NB4 (cell line): ENCODE measurements at regions not wholly inside any gene's neighbourhood (a gene's known extent, or its start where the extent isn't known, plus 50 kb on each side); places are given as distances from the start of the nearest gene placed in this dataset.

Source experiments
- MYC ChIP-seq: IDR thresholded peaks from 2 replicates; pipeline ENCODE4 v1.6.1; 2011; ENCODE audit warnings: low read depth, low read length
- POLR2A ChIP-seq: IDR thresholded peaks from 2 replicates; pipeline ENCODE4 v1.6.1; 2011; ENCODE audit warnings: mild to moderate bottlenecking; ENCODE audit not compliant: insufficient read length; ENCODE audit errors: extremely low read depth
- TF ChIP-seq, protein P1 (sequence below): IDR thresholded peaks from one replicate; pipeline ENCODE4 v1.5.1; 2012; ENCODE audit warnings: low read depth, low read length
- TF ChIP-seq, protein P2 (sequence below): IDR thresholded peaks from 2 replicates; pipeline ENCODE4 v1.6.1; 2011; ENCODE audit warnings: low read depth, low read length

- TF ChIP-seq, protein P1, sequence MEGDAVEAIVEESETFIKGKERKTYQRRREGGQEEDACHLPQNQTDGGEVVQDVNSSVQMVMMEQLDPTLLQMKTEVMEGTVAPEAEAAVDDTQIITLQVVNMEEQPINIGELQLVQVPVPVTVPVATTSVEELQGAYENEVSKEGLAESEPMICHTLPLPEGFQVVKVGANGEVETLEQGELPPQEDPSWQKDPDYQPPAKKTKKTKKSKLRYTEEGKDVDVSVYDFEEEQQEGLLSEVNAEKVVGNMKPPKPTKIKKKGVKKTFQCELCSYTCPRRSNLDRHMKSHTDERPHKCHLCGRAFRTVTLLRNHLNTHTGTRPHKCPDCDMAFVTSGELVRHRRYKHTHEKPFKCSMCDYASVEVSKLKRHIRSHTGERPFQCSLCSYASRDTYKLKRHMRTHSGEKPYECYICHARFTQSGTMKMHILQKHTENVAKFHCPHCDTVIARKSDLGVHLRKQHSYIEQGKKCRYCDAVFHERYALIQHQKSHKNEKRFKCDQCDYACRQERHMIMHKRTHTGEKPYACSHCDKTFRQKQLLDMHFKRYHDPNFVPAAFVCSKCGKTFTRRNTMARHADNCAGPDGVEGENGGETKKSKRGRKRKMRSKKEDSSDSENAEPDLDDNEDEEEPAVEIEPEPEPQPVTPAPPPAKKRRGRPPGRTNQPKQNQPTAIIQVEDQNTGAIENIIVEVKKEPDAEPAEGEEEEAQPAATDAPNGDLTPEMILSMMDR: no peak
- no peak for TF ChIP-seq POLR2A
- TF ChIP-seq, protein P2, sequence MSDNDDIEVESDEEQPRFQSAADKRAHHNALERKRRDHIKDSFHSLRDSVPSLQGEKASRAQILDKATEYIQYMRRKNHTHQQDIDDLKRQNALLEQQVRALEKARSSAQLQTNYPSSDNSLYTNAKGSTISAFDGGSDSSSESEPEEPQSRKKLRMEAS: no peak
- no peak for TF ChIP-seq MYC
Measured at GRCh38 chr4:178306565-178306964, 864.3 kb upstream of the AGA start.
